GM21423 (cell line): ENCODE measurements at regions not wholly inside any gene's neighbourhood (a gene's known extent, or its start where the extent isn't known, plus 50 kb on each side); places are given as distances from the start of the nearest gene placed in this dataset.

Experiments used
- ATAC-seq: cut with Tn5 transposase; IDR thresholded peaks from one replicate; pipeline ENCODE4 v1.9.1; 2021; ENCODE audit warnings: mild to moderate bottlenecking, moderate library complexity; ENCODE audit not compliant: unreplicated experiment

DNA sequence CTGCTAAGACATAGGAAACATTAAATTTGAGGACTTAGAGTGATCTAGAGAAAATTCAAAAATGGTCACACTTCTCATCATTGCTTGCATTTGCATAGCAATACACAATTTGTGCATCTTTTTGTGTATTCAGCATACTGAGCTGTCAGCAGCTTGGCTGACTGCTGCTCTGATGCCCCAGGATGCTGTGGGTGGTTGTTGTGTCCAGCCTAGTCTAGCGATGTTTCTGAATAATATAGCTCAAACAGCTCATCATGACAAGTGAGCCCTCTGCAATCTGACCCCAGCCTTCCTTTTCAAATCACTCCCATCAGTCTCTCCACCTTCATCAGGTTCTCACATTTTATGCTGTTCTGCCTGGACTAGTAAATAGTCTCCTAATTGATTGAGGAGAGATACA is 483.7 kb upstream of the SPHKAP start:
- no peak for ATAC-seq

GRCh38 chr2:228658998-228659397 is 477.5 kb upstream of the SPHKAP start:
- ATAC-seq, result no peak

DNA sequence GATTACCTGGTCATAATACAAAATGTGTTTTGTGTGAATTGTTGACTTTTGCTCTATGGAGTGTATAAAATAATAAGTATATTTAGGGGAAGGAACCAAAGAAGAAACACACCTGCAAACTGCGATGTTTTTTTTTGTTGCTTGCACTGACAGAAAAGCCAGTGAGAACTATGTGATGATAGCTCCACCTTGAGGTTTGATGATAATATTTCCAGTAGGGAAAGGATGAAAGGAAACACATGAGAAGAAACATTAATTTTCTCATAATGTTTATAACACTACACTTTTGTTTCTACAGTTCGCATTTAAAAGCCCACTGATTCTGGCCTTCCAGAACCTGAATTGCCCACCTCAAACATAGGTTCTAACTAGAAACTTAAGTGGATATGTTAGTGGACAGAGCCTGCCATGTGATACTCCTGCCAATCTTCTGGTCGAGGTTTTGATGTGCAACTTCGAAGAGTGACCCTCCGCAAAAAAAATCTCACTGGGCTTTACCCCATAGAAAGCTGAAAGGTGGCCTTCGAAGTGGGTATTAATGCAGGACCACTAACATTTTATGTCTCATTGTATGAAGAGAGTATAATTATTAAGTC is 476.4 kb upstream of the SPHKAP start:
- ATAC-seq, result no peak

GRCh38 chr2:228655331-228655730 is 473.8 kb upstream of the SPHKAP start:
- no peak for ATAC-seq

- ATAC-seq, result no peak
Observed at GRCh38 chr2:228654707-228655106, 473.2 kb upstream of the SPHKAP start.

- ATAC-seq, result no peak
Observed at GRCh38 chr2:228653884-228654283, 472.4 kb upstream of the SPHKAP start.

DNA sequence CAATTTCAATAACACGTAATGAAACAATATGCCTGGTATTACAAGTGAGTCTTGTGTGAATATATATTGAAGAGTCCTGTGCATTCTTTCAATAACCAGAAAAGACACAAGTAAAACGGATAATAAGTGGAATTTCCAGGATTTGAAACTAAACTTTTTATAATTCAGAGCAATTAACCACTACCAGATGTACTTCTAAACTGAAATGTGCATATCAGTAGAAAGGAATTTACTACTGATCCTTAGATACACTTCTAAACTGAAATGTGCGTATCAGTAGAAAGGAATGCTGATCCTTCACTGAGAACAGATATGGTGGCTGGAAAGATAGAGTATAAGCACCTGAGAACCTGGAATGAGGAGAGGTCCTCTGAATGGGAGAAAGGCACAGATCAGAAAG is 470.9 kb upstream of the SPHKAP start:
- no peak for ATAC-seq

DNA sequence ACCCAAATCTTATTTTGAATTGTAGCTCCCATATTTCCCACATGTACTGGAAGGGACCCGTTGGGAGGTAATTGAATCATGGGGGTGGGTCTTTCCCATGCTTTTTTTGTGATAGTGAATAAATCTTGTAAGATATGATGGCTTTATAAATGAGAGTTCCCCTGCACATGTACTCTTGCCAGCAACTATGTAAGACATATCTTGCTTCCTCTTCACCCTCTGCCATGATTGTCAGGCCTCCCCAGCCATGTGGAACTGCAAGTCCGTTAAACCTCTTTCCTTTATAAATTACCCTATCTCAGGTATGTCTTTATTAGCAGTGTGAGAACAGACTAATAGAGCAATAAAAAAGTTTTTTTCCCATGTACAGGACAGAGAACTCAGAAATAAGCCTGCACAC is 468.4 kb upstream of the SPHKAP start:
- no peak for ATAC-seq

- ATAC-seq, result no peak
Observed at GRCh38 chr2:228649447-228649846, 468.0 kb upstream of the SPHKAP start.

DNA sequence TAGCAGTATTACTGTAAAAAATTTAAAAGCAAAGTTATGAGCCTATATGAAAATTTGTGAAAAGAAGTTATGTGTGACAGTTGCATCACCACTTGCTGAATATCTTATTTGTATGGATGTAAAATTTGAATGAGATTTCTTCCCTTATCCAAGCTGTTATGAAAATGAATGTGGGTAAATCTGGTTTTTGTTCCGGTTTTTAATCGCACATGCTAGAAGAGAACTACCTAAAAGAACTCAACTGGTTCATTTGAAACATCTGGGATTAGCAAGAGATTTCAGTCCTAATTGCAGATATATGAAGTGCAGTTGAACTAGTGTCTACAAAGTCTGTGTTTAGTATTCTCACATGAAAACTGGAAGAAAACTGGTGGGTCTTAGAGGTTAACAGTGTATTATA is 467.1 kb upstream of the SPHKAP start:
- ATAC-seq, result no peak

DNA sequence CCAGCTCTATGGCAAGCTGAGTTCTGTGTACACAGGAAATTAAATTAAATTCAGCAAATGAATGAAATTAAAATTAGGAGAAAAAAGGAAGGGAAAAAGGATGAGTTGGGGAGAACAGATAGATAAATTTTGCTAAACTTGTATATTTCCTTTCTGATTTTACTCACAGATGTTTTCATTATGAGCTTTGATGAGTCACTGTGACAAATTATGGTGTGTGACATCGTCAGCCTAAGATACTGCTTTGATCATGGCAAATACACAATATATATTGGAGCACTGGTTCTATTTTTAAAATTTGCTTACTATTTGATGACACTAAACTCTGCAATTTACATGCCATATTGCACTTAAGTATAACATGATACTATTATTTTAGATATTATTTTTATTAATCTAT is 464.6 kb upstream of the SPHKAP start:
- ATAC-seq, result no peak

- no peak for ATAC-seq
Observed at GRCh38 chr2:228644199-228644598, 462.7 kb upstream of the SPHKAP start.

DNA sequence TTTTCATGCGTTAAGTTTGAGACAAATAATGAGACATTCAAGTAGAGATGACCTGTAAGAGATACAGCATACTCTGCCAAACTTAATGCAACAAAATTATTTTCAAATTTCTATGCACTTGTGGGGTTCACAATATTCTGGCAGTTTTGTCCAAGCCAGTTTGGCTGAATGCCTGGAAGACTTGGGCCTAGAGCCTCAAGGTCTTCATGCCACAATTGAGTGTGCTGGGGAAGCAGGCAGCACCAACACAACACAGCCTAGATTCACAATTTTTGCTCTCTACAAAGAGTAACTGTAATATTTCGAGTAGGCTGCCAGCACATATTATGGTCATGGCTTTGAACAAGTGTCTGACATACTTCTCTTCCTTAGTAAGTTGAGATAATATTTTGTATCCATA is 461.4 kb upstream of the SPHKAP start:
- no peak for ATAC-seq

- ATAC-seq, result no peak
Observed at GRCh38 chr2:228630786-228631185, 449.3 kb upstream of the SPHKAP start.

DNA sequence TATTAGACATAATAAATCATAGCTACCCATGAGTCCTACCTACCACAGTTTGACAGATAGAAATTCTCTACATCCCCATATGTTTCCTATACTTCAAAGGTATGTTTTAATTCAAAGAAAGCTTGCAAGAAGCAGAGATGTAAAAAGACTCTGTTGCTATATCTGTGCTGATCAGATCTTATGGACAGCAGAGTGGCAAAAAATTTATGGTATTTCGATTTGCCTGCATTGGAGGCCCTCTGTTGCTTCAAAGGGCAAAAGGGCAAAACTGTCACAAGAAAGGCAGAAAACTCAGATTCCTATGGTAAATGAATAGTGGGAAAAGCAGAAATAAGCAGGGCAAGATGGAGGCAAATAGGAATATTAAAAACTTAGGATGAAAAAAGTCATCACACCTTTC is 447.8 kb upstream of the SPHKAP start:
- ATAC-seq, result no peak

- no peak for ATAC-seq
Observed at GRCh38 chr2:228628682-228629081, 447.2 kb upstream of the SPHKAP start.

GRCh38 chr2:228627510-228627909 is 446.0 kb upstream of the SPHKAP start:
- ATAC-seq, result no peak

- ATAC-seq, result no peak
Observed at GRCh38 chr2:228625481-228625880, 444.0 kb upstream of the SPHKAP start.

DNA sequence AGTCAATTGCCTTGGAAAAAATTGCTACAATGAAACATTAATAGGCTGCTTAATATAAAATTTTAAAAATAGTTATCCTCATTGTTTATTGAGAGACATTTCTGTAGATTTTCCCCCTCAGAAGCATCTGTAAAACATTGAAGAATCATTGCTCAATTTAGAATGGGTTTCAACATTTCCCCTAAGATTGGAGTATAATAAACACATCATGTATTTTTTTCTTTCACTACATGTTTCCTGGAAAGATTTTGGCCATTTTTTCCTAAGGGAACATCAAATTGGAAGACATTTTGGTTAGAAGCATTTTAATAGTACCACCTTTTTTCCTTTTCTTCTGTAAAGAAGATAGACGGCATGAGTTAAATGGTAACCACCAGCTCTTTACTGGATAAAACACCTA is 443.2 kb upstream of the SPHKAP start:
- ATAC-seq, result no peak

- no peak for ATAC-seq
Observed at GRCh38 chr2:228615496-228615895, 434.0 kb upstream of the SPHKAP start.

- ATAC-seq, result no peak
Observed at GRCh38 chr2:228614741-228615140, 433.3 kb upstream of the SPHKAP start.

- ATAC-seq, result no peak
Observed at GRCh38 chr2:228613133-228613850, 431.8 kb upstream of the SPHKAP start.

GRCh38 chr2:228611171-228611570 is 429.7 kb upstream of the SPHKAP start:
- no peak for ATAC-seq
